A673 (cell line): ENCODE measurements at regions not wholly inside any gene's neighbourhood (a gene's known extent, or its start where the extent isn't known, plus 50 kb on each side); places are given as distances from the start of the nearest gene placed in this dataset.

Source experiments
- CTCF ChIP-seq: fragments of 300-800, 200-600 bp; sonication (generic); conservative IDR thresholded peaks from 2 replicates; pipeline ENCODE4 v1.5.1; 2017; ENCODE audit warnings: low read depth, mild to moderate bottlenecking, antibody characterized with exemption, low read length, moderate library complexity, mixed read lengths
- EZH2 ChIP-seq: fragments of 200-600 bp; sonication (generic); IDR thresholded peaks from 2 replicates; pipeline ENCODE4 v1.6.1; 2017; ENCODE audit warnings: borderline replicate concordance, low read depth, mild to moderate bottlenecking, mixed read lengths, antibody characterized with exemption, low read length; ENCODE audit not compliant: poor library complexity, severe bottlenecking

GRCh38 chr13:82214341-82214740, 1667.9 kb downstream of the SLITRK1 start:
- TF ChIP-seq CTCF: no peak
- TF ChIP-seq EZH2: no peak
